Aorta (tissue), 5 donors: ENCODE measurements at regions not wholly inside any gene's neighbourhood (a gene's known extent, or its start where the extent isn't known, plus 50 kb on each side); places are given as distances from the start of the nearest gene placed in this dataset.

Experiments used
- ATAC-seq: fragments of 200-7000 bp; cut with Tn5 transposase; one replicate; pipeline ENCODE4 v1.9.1; 2022; ENCODE audit warnings: moderate library complexity; ENCODE audit not compliant: low FRiP score
- DNase-seq, 2 donors: peaks; one replicate each; pipeline ENCODE4 v3.0.0-alpha.2; 2020
- H3K27ac ChIP-seq, 2 donors: one replicate each; pipeline ENCODE4 v1.5.1; 2013; ENCODE audit warnings: low read length in 2 of 2, mild to moderate bottlenecking in 2 of 2, moderate library complexity in 2 of 2, control low read depth in 1 of 2, inconsistent platforms in 1 of 2, low read depth in 1 of 2
- H3K27me3 ChIP-seq, 2 donors: one replicate each; pipeline ENCODE4 v1.6.1; 2013; ENCODE audit warnings: control low read depth in 1 of 2, low read length in 1 of 2, mild to moderate bottlenecking in 1 of 2, moderate library complexity in 1 of 2; ENCODE audit not compliant: insufficient read depth in 2 of 2, control insufficient read depth in 1 of 2
- H3K36me3 ChIP-seq, 2 donors: one replicate each; pipeline ENCODE4 v1.6.1; 2013; ENCODE audit warnings: control low read depth in 1 of 2, low read length in 1 of 2, mild to moderate bottlenecking in 1 of 2; ENCODE audit not compliant: insufficient read depth in 2 of 2, control insufficient read depth in 1 of 2
- H3K4me1 ChIP-seq, 2 donors: one replicate each; pipeline ENCODE4 v1.6.1; 2013; ENCODE audit warnings: low read length in 2 of 2, control low read depth in 1 of 2, mild to moderate bottlenecking in 1 of 2, moderate library complexity in 1 of 2; ENCODE audit not compliant: insufficient read depth in 2 of 2, control insufficient read depth in 1 of 2
- H3K4me3 ChIP-seq, 2 donors: one replicate each; pipeline ENCODE4 v1.5.1; 2013; ENCODE audit warnings: low read length in 2 of 2, control low read depth in 1 of 2, mild to moderate bottlenecking in 1 of 2
- H3K9me3 ChIP-seq: one replicate; pipeline ENCODE4 v1.6.1; 2013; ENCODE audit warnings: mild to moderate bottlenecking, low read length; ENCODE audit not compliant: control insufficient read depth
- WGBS, 2 donors: extraction: QIAGEN DNeasy Blood & Tissue Kit; methylation state at CpG; one replicate each; pipeline ENCODE4 v1.1.7; 2013; 5-methylcytosine and 5-hydroxymethylcytosine counted together
- intact Hi-C, 2 donors: fragments of 100-400 bp; cut with DNase I; formaldehyde crosslinking; loops; one replicate each; pipeline versions ENCODE4 v1.14.2 to v1.15.0; 2022
- donor health status: healthy with polysubstance abuse.
- donor health status: Bipolar disorder and iron deficiency.
- donor health status: DM: no; HTN: no; CAD: no.
- donor health status: DM: no; HTN: no; CAD: no.
- donor health status: DM: yes; HTN: yes; CAD: no.

DNA sequence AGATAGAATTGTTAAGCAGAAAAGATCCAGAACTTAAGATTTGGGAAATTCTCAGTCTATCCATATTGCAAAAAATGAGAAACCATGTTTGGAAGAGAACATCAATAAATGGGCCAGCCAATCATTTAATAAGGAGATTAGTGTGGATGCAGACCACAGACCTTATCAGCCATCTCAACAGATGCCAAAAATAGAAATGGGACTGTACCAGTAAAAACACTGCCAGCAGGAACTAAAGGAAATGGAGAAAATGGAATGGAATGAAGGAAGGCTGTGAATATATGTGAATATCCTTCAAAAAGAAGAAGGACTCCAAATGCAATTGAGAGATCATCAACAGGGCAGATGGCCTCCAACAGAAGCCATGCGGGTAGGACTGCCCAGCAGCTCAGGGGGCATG lies 52.7 kb upstream of the ZNF618 start:
- Histone ChIP-seq H3K27ac (peak overlapping the region in 1 of 2 donors; percentile 58), H3K27me3 (no peaks in the 10 kb centered on the region), H3K9me3 (no peaks in the 10 kb centered on the region), H3K36me3 (no peaks in the 10 kb centered on the region), H3K4me3 (no peak overlapping the region), H3K4me1 (peaks cover 0 to 4% of the 10 kb centered on the region in 2 donors)
- ATAC-seq (no peak), DNase-seq (no peak)
- intact Hi-C loops: no loop called here
- 70 to 72% methylated on average over 1 of the region's 1 CpG for WGBS, 2 donors
